ENCODE measurements at regions not wholly inside any gene's neighbourhood (a gene's known extent, or its start where the extent isn't known, plus 50 kb on each side); places are given as distances from the start of the nearest gene placed in this dataset.

GRCh38 chrX:34770511-34770910 lies 113.4 kb upstream of the TMEM47 start:
- no peak overlapping the region for H3K4me3 ChIP-seq (ENCODE audit: low read depth, poor library complexity, severe bottlenecking)
- TF ChIP-seq CTCF (IDR thresholded peaks at IDR 0.05), result no peak
- no peak for TF ChIP-seq POLR2A (IDR thresholded peaks at IDR 0.05)
- intact Hi-C loops (cut with DNase I; ENCODE audit: low total_unique reads), result no loop called here

GRCh38 chrX:34778916-34779315 lies 121.8 kb upstream of the TMEM47 start:
- H3K4me3 ChIP-seq (ENCODE audit: low read depth, poor library complexity, severe bottlenecking), result no peak overlapping the region
- no peak for DNase-seq (ENCODE audit: low spot score in 2 of 2)
- WGBS, 2 donors, result 69 to 81% methylated on average over 2 of the region's 2 CpGs
- intact Hi-C loops (cut with DNase I; ENCODE audit: low total_unique reads), result loop anchor here (1.0 kb wide), 1 partner anchor 39 kb away; no protein-coding TSS in a partner anchor
- TF ChIP-seq POLR2A (IDR thresholded peaks at IDR 0.05) (no peak), CTCF (IDR thresholded peaks at IDR 0.05) (no peak)

More at GRCh38 chrX:34770511-34770910, 113.4 kb upstream of the TMEM47 start:
- DNase-seq (ENCODE audit: low spot score in 2 of 2), result no peak
- WGBS, 2 donors, result 73 to 83% methylated on average over 1 of the region's 1 CpG

GRCh38 chrX:34790026-34790425 lies 132.9 kb upstream of the TMEM47 start:
- no peak for DNase-seq (ENCODE audit: low spot score in 2 of 2)
- no peak overlapping the region for H3K4me3 ChIP-seq (ENCODE audit: low read depth, poor library complexity, severe bottlenecking)
- intact Hi-C loops (cut with DNase I; ENCODE audit: low total_unique reads), result no loop called here

GRCh38 chrX:34805951-34806350 lies 136.6 kb upstream of the FAM47B start:
- TF ChIP-seq POLR2A (IDR thresholded peaks at IDR 0.05) (no peak), CTCF (IDR thresholded peaks at IDR 0.05) (no peak)
- DNase-seq (ENCODE audit: low spot score in 2 of 2), result no peak
- intact Hi-C loops (cut with DNase I; ENCODE audit: low total_unique reads), result no loop called here

More at GRCh38 chrX:34790026-34790425, 132.9 kb upstream of the TMEM47 start:
- TF ChIP-seq POLR2A (IDR thresholded peaks at IDR 0.05) (no peak), CTCF (IDR thresholded peaks at IDR 0.05) (no peak)
- whole genome bisulfite sequencing, 2 donors, result 50 to 83% methylated on average over 1 of the region's 1 CpG

GRCh38 chrX:34809096-34809495 lies 133.5 kb upstream of the FAM47B start:
- intact Hi-C loops (cut with DNase I; ENCODE audit: low total_unique reads), result no loop called here
- DNase-seq (ENCODE audit: low spot score in 2 of 2), result no peak
- TF ChIP-seq POLR2A (IDR thresholded peaks at IDR 0.05) (no peak), CTCF (IDR thresholded peaks at IDR 0.05) (no peak)
- 76 to 80% methylated on average over 4 to 5 of the region's 5 CpGs for WGBS, 2 donors
- no peak overlapping the region for H3K4me3 ChIP-seq (ENCODE audit: low read depth, poor library complexity, severe bottlenecking)

More at GRCh38 chrX:34805951-34806350, 136.6 kb upstream of the FAM47B start:
- H3K4me3 ChIP-seq (ENCODE audit: low read depth, poor library complexity, severe bottlenecking), result no peak overlapping the region
- 50 to 52% methylated on average over 3 of the region's 3 CpGs for WGBS, 2 donors

- intact Hi-C loops (cut with DNase I; ENCODE audit: low total_unique reads), result no loop called here
- WGBS, 2 donors, result 44 to 74% methylated on average over 2 of the region's 2 CpGs
- no peak for DNase-seq (ENCODE audit: low spot score in 2 of 2)
- TF ChIP-seq CTCF (IDR thresholded peaks at IDR 0.05), result no peak
- no peak for TF ChIP-seq POLR2A (IDR thresholded peaks at IDR 0.05)
- H3K4me3 ChIP-seq (ENCODE audit: low read depth, poor library complexity, severe bottlenecking), result no peak overlapping the region
Observed at GRCh38 chrX:34810364-34810763, 132.2 kb upstream of the FAM47B start.
